ENCODE measurements at regions not wholly inside any gene's neighbourhood (a gene's known extent, or its start where the extent isn't known, plus 50 kb on each side); places are given as distances from the start of the nearest gene placed in this dataset.
"Not testable (repeated sequence)": the region's sequence is repeated elsewhere in the genome, so short reads cannot be mapped to it uniquely, and the experiment has no call there.

DNA sequence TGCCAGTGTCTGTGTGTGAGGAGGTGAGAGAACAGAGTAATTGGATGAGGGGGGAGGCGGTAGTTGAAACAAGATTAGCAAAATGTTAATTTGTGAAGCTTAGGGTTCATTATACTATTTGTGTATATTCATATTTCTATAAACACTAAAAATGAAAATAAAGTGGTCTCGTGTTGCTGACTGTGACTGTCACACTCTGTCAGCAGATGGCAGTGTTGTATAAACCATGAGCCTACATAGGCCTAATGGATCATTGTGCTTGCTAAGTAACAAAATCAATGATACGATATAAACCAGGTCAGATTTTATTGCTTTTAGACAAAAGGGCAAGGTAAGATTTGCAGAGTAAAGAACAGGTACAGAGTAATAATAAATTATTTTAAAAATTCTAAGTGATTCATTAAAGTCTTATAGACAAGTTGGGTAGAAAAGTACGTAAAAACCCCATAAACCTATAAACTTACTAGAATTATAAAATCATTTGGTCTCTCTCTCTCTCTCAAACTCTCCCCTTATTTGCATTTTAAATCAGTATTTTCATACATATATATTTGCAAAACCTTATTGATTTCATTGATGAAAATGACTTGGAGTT lies 182.7 kb downstream of the RPIA start:
- H3K36me3 ChIP-seq (ENCODE audit: control insufficient read depth, insufficient read depth, low read length), result no peaks in the 10 kb centered on the region
- no peak overlapping the region for H3K9ac ChIP-seq (ENCODE audit: low read length)

DNA sequence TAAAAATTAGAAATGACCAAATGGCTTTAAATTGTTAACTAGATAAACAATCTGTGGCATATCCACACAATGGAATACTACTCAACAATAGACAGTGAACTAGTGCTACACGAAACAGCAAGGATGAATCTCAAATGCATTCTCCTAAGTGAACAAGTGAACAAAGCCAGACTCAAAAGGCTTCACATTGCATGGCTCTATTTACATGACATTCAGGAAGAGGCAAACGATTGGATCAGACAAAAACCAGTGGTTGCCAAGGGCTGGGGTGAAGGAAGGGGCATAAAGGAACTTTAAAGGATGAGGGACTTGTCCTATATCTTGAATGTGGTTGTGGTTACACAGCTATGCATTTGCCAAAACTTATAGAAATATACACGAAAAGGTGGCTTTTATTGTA lies 184.3 kb downstream of the RPIA start:
- Histone ChIP-seq H3K4me1 (ENCODE audit: control insufficient read depth, insufficient read depth, low read length) (no peaks in the 10 kb centered on the region), H3K27me3 (ENCODE audit: control insufficient read depth, insufficient read depth, low read length) (no peaks in the 10 kb centered on the region), H3K4me3 (ENCODE audit: low read length) (no peak overlapping the region), H3K36me3 (ENCODE audit: control insufficient read depth, insufficient read depth, low read length) (no peaks in the 10 kb centered on the region), H3K27ac (ENCODE audit: low read depth, low read length) (no peak overlapping the region), H3K9ac (ENCODE audit: low read length) (no peak overlapping the region)

More for the DNA sequence above, 182.7 kb downstream of the RPIA start:
- Histone ChIP-seq H3K4me1 (ENCODE audit: control insufficient read depth, insufficient read depth, low read length) (no peaks in the 10 kb centered on the region), H3K27me3 (ENCODE audit: control insufficient read depth, insufficient read depth, low read length) (no peaks in the 10 kb centered on the region), H3K27ac (ENCODE audit: low read depth, low read length) (no peak overlapping the region), H3K4me3 (ENCODE audit: low read length) (no peak overlapping the region)

DNA sequence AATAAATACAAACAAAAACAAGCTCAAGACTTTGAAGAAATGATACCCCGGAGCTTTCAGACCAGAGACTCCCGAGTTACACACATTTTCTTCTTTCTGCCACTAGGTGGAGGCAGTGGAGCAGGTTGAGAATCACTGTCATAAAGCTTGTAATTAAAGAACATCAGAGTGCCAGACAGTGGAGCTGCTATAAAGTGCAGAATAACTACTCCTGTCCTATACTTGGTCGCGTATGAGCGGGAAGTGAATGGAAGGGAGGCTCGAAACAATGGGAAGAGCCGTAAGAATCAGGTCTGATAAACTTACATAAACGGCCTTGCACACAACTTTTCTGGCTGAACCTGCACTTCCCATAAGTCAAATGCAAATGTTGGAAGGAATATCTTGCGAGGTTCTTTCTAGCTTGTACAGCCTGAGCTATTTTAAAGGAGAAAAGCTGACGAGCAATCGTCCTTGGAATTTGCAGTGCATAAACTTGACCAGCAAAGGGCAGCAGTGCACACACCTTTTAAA lies 189.0 kb downstream of the RPIA start:
- Histone ChIP-seq H3K4me3 (ENCODE audit: low read length) (peak overlapping the region; percentile 32), H3K36me3 (ENCODE audit: control insufficient read depth, insufficient read depth, low read length) (no peaks in the 10 kb centered on the region), H3K27me3 (ENCODE audit: control insufficient read depth, insufficient read depth, low read length) (no peaks in the 10 kb centered on the region), H3K4me1 (ENCODE audit: control insufficient read depth, insufficient read depth, low read length) (no peaks in the 10 kb centered on the region), H3K27ac (ENCODE audit: low read depth, low read length) (no peak overlapping the region), H3K9ac (ENCODE audit: low read length) (no peak overlapping the region)

DNA sequence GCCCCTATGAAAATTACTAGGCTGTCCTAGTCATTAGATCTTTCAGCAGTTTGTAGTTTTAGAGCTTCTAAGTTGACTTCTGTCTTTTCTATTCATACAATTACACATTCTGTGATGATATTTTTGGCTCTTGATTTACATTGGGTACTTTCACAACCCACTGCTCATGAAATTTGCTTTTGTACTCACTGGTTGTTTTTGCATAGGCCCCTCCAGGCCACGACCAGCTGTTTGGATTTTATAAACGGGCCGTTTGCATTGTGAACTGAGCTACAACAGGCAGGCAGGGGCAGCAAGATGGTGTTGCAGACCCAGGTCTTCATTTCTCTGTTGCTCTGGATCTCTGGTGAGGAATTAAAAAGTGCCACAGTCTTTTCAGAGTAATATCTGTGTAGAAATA lies 193.8 kb downstream of the RPIA start:
- Histone ChIP-seq H3K36me3 (ENCODE audit: control insufficient read depth, insufficient read depth, low read length) (no peaks in the 10 kb centered on the region), H3K4me1 (ENCODE audit: control insufficient read depth, insufficient read depth, low read length) (no peaks in the 10 kb centered on the region), H3K27me3 (ENCODE audit: control insufficient read depth, insufficient read depth, low read length) (no peaks in the 10 kb centered on the region), H3K4me3 (ENCODE audit: low read length) (no peak overlapping the region), H3K9ac (ENCODE audit: low read length) (no peak overlapping the region), H3K27ac (ENCODE audit: low read depth, low read length) (no peak overlapping the region)

DNA sequence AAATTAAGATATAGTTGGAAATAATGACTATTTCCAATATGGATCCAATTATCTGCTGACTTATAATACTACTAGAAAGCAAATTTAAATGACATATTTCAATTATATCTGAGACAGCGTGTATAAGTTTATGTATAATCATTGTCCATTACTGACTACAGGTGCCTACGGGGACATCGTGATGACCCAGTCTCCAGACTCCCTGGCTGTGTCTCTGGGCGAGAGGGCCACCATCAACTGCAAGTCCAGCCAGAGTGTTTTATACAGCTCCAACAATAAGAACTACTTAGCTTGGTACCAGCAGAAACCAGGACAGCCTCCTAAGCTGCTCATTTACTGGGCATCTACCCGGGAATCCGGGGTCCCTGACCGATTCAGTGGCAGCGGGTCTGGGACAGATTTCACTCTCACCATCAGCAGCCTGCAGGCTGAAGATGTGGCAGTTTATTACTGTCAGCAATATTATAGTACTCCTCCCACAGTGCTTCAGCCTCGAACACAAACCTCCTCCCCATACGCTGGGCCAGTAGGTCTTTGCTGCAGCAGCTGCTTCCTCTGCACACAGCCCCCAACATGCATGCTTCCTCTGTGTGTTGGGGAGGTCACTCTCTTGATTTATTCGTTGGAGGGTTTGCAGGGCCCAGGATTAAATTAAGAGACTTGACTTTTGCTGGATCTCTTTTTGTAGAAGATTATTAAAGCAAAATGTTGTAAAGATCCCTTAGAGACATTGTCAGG lies 194.4 kb downstream of the RPIA start:
- Histone ChIP-seq H3K27me3 (ENCODE audit: control insufficient read depth, insufficient read depth, low read length) (no peaks in the 10 kb centered on the region), H3K27ac (ENCODE audit: low read depth, low read length) (no peak overlapping the region), H3K4me3 (ENCODE audit: low read length) (no peak overlapping the region), H3K9ac (ENCODE audit: low read length) (no peak overlapping the region), H3K36me3 (ENCODE audit: control insufficient read depth, insufficient read depth, low read length) (no peaks in the 10 kb centered on the region), H3K4me1 (ENCODE audit: control insufficient read depth, insufficient read depth, low read length) (no peaks in the 10 kb centered on the region)

DNA sequence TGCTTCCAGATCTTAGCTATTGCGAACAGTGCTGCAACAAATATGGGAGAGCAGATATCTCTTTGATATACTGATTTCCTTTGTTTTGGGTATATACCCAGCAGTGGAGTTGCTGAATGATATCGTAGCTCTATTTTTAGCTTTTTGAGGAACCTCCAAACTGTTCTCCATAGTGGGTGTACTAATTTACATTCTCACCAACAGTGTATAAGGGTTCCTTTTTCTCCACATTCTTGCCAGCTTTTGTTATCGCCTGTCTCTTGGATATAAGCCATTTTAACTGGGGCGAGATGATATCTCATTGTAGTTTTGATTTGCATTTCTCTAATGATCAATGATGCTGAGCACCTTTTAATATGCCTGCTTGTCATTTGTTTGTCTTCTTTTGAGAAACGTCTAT lies 196.0 kb downstream of the RPIA start:
- not testable (repeated sequence) for H3K36me3 ChIP-seq (ENCODE audit: control insufficient read depth, insufficient read depth, low read length)

DNA sequence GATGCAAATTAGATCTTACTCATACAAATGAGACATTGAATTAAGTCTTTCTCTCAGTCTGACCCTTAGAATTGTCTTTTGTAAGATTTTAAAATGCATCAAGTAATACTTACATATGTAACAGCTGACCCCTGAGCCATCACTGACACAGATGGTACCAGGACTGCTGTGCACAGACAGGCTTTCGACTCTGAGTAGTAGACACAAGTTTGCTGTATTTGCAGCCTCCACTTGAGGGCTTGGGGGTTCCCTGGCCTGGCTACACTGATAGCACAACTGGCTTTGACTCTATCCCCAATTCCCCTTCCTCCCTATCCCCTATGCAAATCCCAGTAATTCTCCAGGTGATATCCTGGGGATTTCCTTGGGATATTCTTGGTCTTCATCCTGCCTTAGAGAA lies 200.7 kb downstream of the RPIA start:
- Histone ChIP-seq H3K36me3 (ENCODE audit: control insufficient read depth, insufficient read depth, low read length) (no peaks in the 10 kb centered on the region), H3K4me1 (ENCODE audit: control insufficient read depth, insufficient read depth, low read length) (no peaks in the 10 kb centered on the region), H3K9ac (ENCODE audit: low read length) (no peak overlapping the region), H3K27me3 (ENCODE audit: control insufficient read depth, insufficient read depth, low read length) (no peaks in the 10 kb centered on the region), H3K27ac (ENCODE audit: low read depth, low read length) (no peak overlapping the region), H3K4me3 (ENCODE audit: low read length) (no peak overlapping the region)

More for the DNA sequence above, 196.0 kb downstream of the RPIA start:
- not testable (repeated sequence) for H3K9ac ChIP-seq (ENCODE audit: low read length); H3K27me3 ChIP-seq (ENCODE audit: control insufficient read depth, insufficient read depth, low read length); H3K27ac ChIP-seq (ENCODE audit: low read depth, low read length); H3K4me3 ChIP-seq (ENCODE audit: low read length); H3K4me1 ChIP-seq (ENCODE audit: control insufficient read depth, insufficient read depth, low read length)

DNA sequence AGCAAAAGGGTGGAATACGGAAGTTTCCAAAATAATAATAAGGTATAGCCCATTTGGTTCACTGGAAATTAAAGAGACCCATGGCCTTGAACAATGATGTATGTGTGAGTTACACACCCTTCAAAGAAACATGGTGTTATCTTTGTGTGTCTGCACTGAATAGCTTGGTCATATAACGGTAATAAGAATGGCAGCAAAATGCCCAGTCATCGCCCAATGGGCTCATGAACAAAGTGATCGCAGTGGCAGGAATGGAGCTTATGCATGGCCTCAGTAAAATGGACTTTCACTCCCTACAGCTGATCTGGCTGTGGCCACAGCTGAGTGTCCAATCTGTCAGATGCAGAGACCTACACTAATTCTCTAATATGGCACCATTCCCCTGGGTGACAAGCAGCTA lies 201.3 kb downstream of the RPIA start:
- H3K27me3 ChIP-seq (ENCODE audit: control insufficient read depth, insufficient read depth, low read length), result no peaks in the 10 kb centered on the region
- no peaks in the 10 kb centered on the region for H3K4me1 ChIP-seq (ENCODE audit: control insufficient read depth, insufficient read depth, low read length)
- no peak overlapping the region for H3K27ac ChIP-seq (ENCODE audit: low read depth, low read length)
- H3K4me3 ChIP-seq (ENCODE audit: low read length), result no peak overlapping the region
- H3K36me3 ChIP-seq (ENCODE audit: control insufficient read depth, insufficient read depth, low read length), result no peaks in the 10 kb centered on the region
- no peak overlapping the region for H3K9ac ChIP-seq (ENCODE audit: low read length)

DNA sequence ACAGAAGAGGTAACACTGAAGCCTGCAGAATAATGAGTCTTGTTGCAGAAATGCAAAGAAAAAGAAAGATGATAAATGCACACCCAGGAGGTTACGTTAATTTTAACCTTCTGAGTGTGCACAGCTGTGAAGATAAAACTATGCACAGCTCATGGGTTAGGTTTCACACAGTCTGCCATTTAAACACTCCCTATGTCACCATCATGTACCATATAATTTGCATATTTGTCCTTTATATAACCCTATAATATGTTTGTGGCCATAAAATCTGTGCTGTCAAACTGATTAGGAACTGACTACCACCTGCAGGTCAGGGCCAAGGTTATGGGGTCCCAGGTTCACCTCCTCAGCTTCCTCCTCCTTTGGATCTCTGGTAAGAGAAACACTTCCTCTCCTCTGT lies 205.5 kb downstream of the RPIA start:
- no peaks in the 10 kb centered on the region for H3K27me3 ChIP-seq (ENCODE audit: control insufficient read depth, insufficient read depth, low read length)
- H3K36me3 ChIP-seq (ENCODE audit: control insufficient read depth, insufficient read depth, low read length), result no peaks in the 10 kb centered on the region
- H3K9ac ChIP-seq (ENCODE audit: low read length), result no peak overlapping the region
- H3K27ac ChIP-seq (ENCODE audit: low read depth, low read length), result no peak overlapping the region
- H3K4me1 ChIP-seq (ENCODE audit: control insufficient read depth, insufficient read depth, low read length), result no peaks in the 10 kb centered on the region
- no peak overlapping the region for H3K4me3 ChIP-seq (ENCODE audit: low read length)

DNA sequence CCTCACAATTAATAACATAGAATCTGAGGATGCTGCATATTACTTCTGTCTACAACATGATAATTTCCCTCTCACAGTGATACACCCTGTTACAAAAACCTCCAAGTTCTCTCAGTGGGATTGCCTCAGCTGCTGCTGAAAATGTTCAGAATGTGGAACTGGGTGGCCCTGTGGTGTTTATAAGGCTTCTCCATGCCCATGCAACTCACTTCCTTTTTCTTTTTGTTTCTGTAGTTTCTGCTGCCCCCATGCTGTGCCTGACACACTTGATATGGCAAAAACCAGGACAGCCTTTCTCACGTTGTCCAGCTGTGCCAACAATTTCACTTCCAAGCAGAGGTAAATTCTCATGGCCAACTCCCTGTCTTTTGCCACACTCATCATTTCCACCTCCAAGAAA lies 206.2 kb downstream of the RPIA start:
- Histone ChIP-seq H3K36me3 (ENCODE audit: control insufficient read depth, insufficient read depth, low read length) (no peaks in the 10 kb centered on the region), H3K27me3 (ENCODE audit: control insufficient read depth, insufficient read depth, low read length) (no peaks in the 10 kb centered on the region), H3K27ac (ENCODE audit: low read depth, low read length) (no peak overlapping the region), H3K4me3 (ENCODE audit: low read length) (no peak overlapping the region), H3K9ac (ENCODE audit: low read length) (no peak overlapping the region), H3K4me1 (ENCODE audit: control insufficient read depth, insufficient read depth, low read length) (no peaks in the 10 kb centered on the region)

DNA sequence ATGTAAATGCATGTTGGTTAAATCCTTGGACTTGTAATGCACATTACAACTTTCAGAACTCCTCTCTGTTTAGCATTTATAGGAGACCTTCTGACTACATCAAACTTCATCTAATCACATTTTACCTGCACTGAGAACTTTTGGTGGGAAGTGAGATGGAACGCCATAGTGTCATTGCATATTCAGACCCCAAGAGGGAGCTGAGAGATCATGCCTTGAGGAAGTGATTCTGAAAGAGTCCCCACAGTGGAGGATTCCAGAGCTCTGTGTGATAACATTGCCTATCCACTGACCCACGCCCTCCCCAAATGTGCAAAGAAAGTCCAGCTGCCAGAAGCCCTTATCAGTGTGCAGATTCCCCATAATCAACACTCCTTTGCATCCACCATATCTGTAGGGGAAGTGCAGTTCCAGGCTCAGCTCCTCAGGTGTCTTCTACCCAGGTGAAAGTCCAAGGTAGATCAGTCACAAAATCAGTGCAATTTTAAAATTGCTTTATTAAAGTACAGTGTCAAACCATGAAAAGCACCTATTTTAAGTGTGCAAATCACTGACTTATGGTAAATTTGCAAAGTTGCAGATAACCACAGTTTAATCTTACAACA lies 212.4 kb downstream of the RPIA start:
- no peaks in the 10 kb centered on the region for H3K27me3 ChIP-seq (ENCODE audit: control insufficient read depth, insufficient read depth, low read length)
- no peaks in the 10 kb centered on the region for H3K36me3 ChIP-seq (ENCODE audit: control insufficient read depth, insufficient read depth, low read length)
- H3K27ac ChIP-seq (ENCODE audit: low read depth, low read length), result no peak overlapping the region
- no peaks in the 10 kb centered on the region for H3K4me1 ChIP-seq (ENCODE audit: control insufficient read depth, insufficient read depth, low read length)
- H3K4me3 ChIP-seq (ENCODE audit: low read length), result no peak overlapping the region
- H3K9ac ChIP-seq (ENCODE audit: low read length), result no peak overlapping the region

DNA sequence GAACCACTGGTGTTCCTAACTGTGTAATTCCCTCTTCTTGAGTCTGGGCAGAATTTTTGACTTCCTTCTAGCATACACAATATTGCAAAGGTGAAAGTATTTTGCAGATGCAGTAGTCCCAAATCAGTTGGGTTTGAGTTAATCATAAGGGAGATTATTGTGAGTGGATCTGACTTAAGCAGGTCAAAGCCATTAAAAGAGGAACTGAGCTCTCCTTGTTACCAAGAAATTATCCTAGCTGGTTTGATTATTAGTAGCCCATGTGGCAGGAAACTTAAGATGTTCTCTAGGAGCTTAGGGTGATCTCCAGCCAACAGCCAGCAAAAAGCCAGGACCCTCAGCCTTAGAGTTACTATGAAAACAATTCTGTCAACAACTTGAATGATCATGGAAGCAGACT lies 221.8 kb downstream of the RPIA start:
- H3K36me3 ChIP-seq (ENCODE audit: control insufficient read depth, insufficient read depth, low read length), result no peaks in the 10 kb centered on the region
- H3K27ac ChIP-seq (ENCODE audit: low read depth, low read length), result no peak overlapping the region

More for the DNA sequence above, 221.8 kb downstream of the RPIA start:
- Histone ChIP-seq H3K4me3 (ENCODE audit: low read length) (no peak overlapping the region), H3K4me1 (ENCODE audit: control insufficient read depth, insufficient read depth, low read length) (no peaks in the 10 kb centered on the region), H3K9ac (ENCODE audit: low read length) (no peak overlapping the region), H3K27me3 (ENCODE audit: control insufficient read depth, insufficient read depth, low read length) (no peaks in the 10 kb centered on the region)
